Fibroblast of lung (primary cell): ENCODE measurements at regions not wholly inside any gene's neighbourhood (a gene's known extent, or its start where the extent isn't known, plus 50 kb on each side); places are given as distances from the start of the nearest gene placed in this dataset.

Experiments
- EZH2 ChIP-seq: IDR thresholded peaks from 2 replicates; pipeline ENCODE4 v1.5.1; 2012; ENCODE audit warnings: low read length, control low read depth, mild to moderate bottlenecking; ENCODE audit errors: missing control alignments
- TF ChIP-seq, protein P1 (sequence below), 2 donors: IDR thresholded peaks in 1 of 2; conservative IDR thresholded peaks in 1 of 2; 1 replicate in 1 of 2; 2 replicates in 1 of 2; pipeline ENCODE4 v1.5.1; 2011 to 2012; ENCODE audit warnings: low read length in 2 of 2, control low read depth in 1 of 2, inconsistent platforms in 1 of 2, low read depth in 1 of 2, mild to moderate bottlenecking in 1 of 2

DNA sequence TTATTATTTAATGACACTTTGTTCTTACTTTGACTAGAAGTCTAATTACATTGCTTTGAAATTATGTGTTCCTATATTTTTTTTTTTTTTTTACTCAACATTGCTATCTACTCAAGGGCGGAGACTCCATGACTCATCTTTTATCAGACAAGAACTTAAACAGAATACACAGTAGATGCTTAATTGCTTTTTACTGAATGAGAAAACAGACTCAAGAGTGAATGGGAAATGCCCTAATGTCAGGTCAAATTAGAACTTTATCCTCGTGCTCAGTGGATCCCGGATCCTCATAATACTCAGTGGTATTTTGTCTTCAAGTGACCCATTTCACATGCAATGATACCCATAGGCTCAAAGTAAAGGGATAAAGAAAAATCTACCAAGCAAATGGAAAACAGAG lies 954.5 kb upstream of the IGFBP7 start:
- TF ChIP-seq, protein P1, sequence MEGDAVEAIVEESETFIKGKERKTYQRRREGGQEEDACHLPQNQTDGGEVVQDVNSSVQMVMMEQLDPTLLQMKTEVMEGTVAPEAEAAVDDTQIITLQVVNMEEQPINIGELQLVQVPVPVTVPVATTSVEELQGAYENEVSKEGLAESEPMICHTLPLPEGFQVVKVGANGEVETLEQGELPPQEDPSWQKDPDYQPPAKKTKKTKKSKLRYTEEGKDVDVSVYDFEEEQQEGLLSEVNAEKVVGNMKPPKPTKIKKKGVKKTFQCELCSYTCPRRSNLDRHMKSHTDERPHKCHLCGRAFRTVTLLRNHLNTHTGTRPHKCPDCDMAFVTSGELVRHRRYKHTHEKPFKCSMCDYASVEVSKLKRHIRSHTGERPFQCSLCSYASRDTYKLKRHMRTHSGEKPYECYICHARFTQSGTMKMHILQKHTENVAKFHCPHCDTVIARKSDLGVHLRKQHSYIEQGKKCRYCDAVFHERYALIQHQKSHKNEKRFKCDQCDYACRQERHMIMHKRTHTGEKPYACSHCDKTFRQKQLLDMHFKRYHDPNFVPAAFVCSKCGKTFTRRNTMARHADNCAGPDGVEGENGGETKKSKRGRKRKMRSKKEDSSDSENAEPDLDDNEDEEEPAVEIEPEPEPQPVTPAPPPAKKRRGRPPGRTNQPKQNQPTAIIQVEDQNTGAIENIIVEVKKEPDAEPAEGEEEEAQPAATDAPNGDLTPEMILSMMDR (conservative IDR thresholded peaks at IDR 0.05 in 1 of 2, IDR thresholded peaks at IDR 0.05 in 1 of 2; ENCODE audit: low read depth in 1 of 2, low read length in 2 of 2), result no peak
- no peak for TF ChIP-seq EZH2
